ENCODE measurements at regions not wholly inside any gene's neighbourhood (a gene's known extent, or its start where the extent isn't known, plus 50 kb on each side); places are given as distances from the start of the nearest gene placed in this dataset.

GRCh38 chr15:93631958-93632618 lies 543.1 kb upstream of the RGMA start:
- DNase-seq, result no peak

GRCh38 chr15:93619597-93619996 lies 530.6 kb upstream of the RGMA start:
- DNase-seq, result no peak

GRCh38 chr15:93617443-93617842 lies 528.4 kb upstream of the RGMA start:
- DNase-seq, result no peak

GRCh38 chr15:93614386-93615104 lies 525.5 kb upstream of the RGMA start:
- DNase-seq, result no peak

- DNase-seq, result no peak
These were observed 524.4 kb upstream of the RGMA start for GRCh38 chr15:93613386-93613785.

- no peak for DNase-seq
These were observed 523.9 kb upstream of the RGMA start for GRCh38 chr15:93612953-93613352.

- no peak for DNase-seq
These were observed 521.9 kb upstream of the RGMA start for GRCh38 chr15:93610944-93611343.

- DNase-seq, result no peak
These were observed 519.7 kb upstream of the RGMA start for GRCh38 chr15:93608643-93609148.

- DNase-seq, result no peak
These were observed 514.5 kb upstream of the RGMA start for GRCh38 chr15:93603550-93603949.

GRCh38 chr15:93587059-93587521 lies 498.1 kb upstream of the RGMA start:
- no peak for DNase-seq

GRCh38 chr15:93585012-93585411 lies 496.0 kb upstream of the RGMA start:
- DNase-seq, result no peak

GRCh38 chr15:93583968-93584367 lies 495.0 kb upstream of the RGMA start:
- DNase-seq, result no peak

GRCh38 chr15:93583552-93583951 lies 494.5 kb upstream of the RGMA start:
- no peak for DNase-seq

GRCh38 chr15:93570527-93570926 lies 481.5 kb upstream of the RGMA start:
- DNase-seq, result no peak

GRCh38 chr15:93566762-93567161 lies 477.8 kb upstream of the RGMA start:
- DNase-seq, result no peak

- DNase-seq, result no peak
These were observed 476.2 kb upstream of the RGMA start for GRCh38 chr15:93565201-93565600.

- DNase-seq, result no peak
These were observed 474.2 kb upstream of the RGMA start for GRCh38 chr15:93563218-93563617.

- DNase-seq, result no peak
These were observed 473.5 kb upstream of the RGMA start for GRCh38 chr15:93562395-93563123.

- DNase-seq, result no peak
These were observed 468.7 kb upstream of the RGMA start for GRCh38 chr15:93557696-93558095.

GRCh38 chr15:93553167-93553935 lies 464.3 kb upstream of the RGMA start:
- no peak for DNase-seq

- DNase-seq, result no peak
These were observed 454.1 kb upstream of the RGMA start for GRCh38 chr15:93543093-93543492.

GRCh38 chr15:93527374-93528050 lies 438.5 kb upstream of the RGMA start:
- no peak for DNase-seq

Data from suppressor macrophage (primary cell).